Panc1 (cell line): ENCODE measurements at regions not wholly inside any gene's neighbourhood (a gene's known extent, or its start where the extent isn't known, plus 50 kb on each side); places are given as distances from the start of the nearest gene placed in this dataset.

ENCODE experiments used
- ATAC-seq: fragments of 200-7000 bp; cut with Tn5 transposase; 2 replicates; pipeline ENCODE4 v1.9.1; 2020; ENCODE audit warnings: mild to moderate bottlenecking, moderate library complexity
- BruUV-seq: library from RNA; stranded (reverse); fragments of 400-500 nt; replicated peaks from 2 replicates; lab custom pipeline; 2021; lab: Mats Ljungman, UMichigan
- CTCF ChIA-PET: fragments of 300-600 bp; sonication (Branson Sonifier 250); formaldehyde crosslinking; loops from one replicate; lab custom pipeline; 2022; ENCODE audit warnings: antibody characterized with exemption; lab: Charles Lee
- POLR2A ChIA-PET: fragments of 300-600 bp; sonication (Branson Sonifier 250); formaldehyde crosslinking; loops from one replicate; lab custom pipeline; 2022; ENCODE audit warnings: antibody characterized with exemption; lab: Charles Lee
- DNase-seq: peaks from one replicate; pipeline ENCODE4 v3.0.0-alpha.2; 2010; ENCODE audit warnings: low read depth, low spot score
- H3K27ac ChIP-seq: 2 replicates; pipeline ENCODE4 v1.5.1; 2011; ENCODE audit warnings: mild to moderate bottlenecking, low read length, inconsistent platforms
- H3K27me3 ChIP-seq: fragments of 200-500 bp; sonication (Bioruptor generic); 2 replicates; pipeline ENCODE4 v1.6.0; 2014; ENCODE audit warnings: low read length, inconsistent platforms; ENCODE audit not compliant: control insufficient read depth, insufficient read depth
- H3K36me3 ChIP-seq: fragments of 200-500 bp; sonication (Bioruptor generic); 2 replicates; pipeline ENCODE4 v1.5.1; 2014; ENCODE audit warnings: inconsistent platforms, mild to moderate bottlenecking, low read length, moderate library complexity; ENCODE audit not compliant: control insufficient read depth, insufficient read depth
- H3K4me1 ChIP-seq: 2 replicates; pipeline ENCODE4 v1.5.1; 2011; ENCODE audit warnings: inconsistent platforms, mild to moderate bottlenecking, low read length, moderate library complexity; ENCODE audit not compliant: control insufficient read depth, insufficient read depth
- H3K4me3 ChIP-seq, 2 experiments: 2 replicates each; pipeline ENCODE4 v1.5.1; 2011 to 2012; ENCODE audit warnings: low read depth in 2 of 2, low read length in 2 of 2, mild to moderate bottlenecking in 2 of 2, inconsistent platforms in 1 of 2, moderate library complexity in 1 of 2
- H3K9me3 ChIP-seq: fragments of 200-500 bp; sonication (Bioruptor generic); 2 replicates; pipeline ENCODE4 v1.5.1; 2014; ENCODE audit warnings: low read depth, mild to moderate bottlenecking, inconsistent platforms, low read length, moderate library complexity; ENCODE audit not compliant: control insufficient read depth, insufficient read depth
- POLR2AphosphoS5 ChIP-seq: IDR thresholded peaks from 2 replicates; pipeline ENCODE4 v1.6.1; 2012; ENCODE audit warnings: mild to moderate bottlenecking, low read depth, low read length, moderate library complexity
- SIN3A ChIP-seq: IDR thresholded peaks from 2 replicates; pipeline ENCODE4 v1.6.1; 2012; ENCODE audit warnings: low read depth, mild to moderate bottlenecking, low read length, moderate library complexity, borderline replicate concordance; ENCODE audit not compliant: insufficient read depth
- TCF7L2 ChIP-seq: IDR thresholded peaks from 2 replicates; pipeline ENCODE4 v1.6.1; 2011; ENCODE audit warnings: mild to moderate bottlenecking, low read depth, low read length, inconsistent platforms
- in situ Hi-C: cut with HindIII; loops from 2 replicates; pipeline ENCODE4 v1.10.0; 2016; ENCODE audit warnings: low sequenced_read_pairs, low pct_unique_long_range_greater_than_20kb
- intact Hi-C: fragments of 100-400 bp; cut with micrococcal nuclease; formaldehyde crosslinking; loops from one replicate; pipeline ENCODE4 v1.10.0; 2022; ENCODE audit not compliant: unreplicated experiment
- TF ChIP-seq, protein P1 (sequence below): fragments of 450-650 bp; IDR thresholded peaks from 2 replicates; pipeline ENCODE4 v1.5.1; 2017; ENCODE audit warnings: mild to moderate bottlenecking
- TF ChIP-seq, protein P2 (sequence below), 2 experiments: IDR thresholded peaks; 2 replicates each; pipeline ENCODE4 v1.6.1; 2011 to 2012; ENCODE audit warnings: low read depth in 2 of 2, control low read depth in 1 of 2, low read length in 1 of 2, mild to moderate bottlenecking in 1 of 2, moderate library complexity in 1 of 2; ENCODE audit not compliant: insufficient read depth in 1 of 2

DNA sequence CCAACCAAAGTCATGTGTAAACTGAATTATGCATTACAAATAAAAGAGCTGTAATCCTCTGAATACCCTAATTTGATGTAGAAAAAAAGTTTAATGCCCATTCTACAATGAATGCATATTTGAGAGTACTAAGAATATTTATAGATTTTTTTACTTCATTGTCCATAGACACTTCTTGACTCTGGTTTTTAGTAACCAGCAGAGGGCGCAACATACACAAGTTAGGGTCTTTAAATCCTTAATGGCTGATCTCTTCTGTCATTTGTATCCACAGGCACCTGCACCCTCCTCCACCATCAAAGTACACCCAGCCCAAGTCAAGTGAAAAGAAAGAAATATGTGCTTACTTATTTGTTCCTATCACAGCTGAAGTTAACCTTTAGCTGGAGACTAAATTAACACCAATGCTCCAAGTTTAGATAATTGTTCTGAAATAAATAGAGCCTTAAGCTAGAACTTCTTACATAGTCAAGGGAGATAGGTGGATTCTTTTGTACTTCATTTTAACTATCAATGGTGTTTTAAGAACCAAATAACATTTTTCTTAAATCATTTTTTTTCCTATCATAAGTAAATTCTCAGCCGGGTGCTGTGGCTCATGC is 524.2 kb upstream of the DAB2 start:
- in situ Hi-C loops: no loop called here
- peak; percentile 94 for ATAC-seq
- BruUV-seq: no TSS peak
- CTCF ChIA-PET: interaction anchor here (0.7 kb wide), 1 partner anchor 537 kb away, joined by 3 read pairs; no protein-coding TSS in a partner anchor
- POLR2A ChIA-PET: no interaction called here
- H3K27ac ChIP-seq: no peak overlapping the region
- no peaks in the 10 kb centered on the region for H3K4me1 ChIP-seq
- no peaks in the 10 kb centered on the region for H3K27me3 ChIP-seq
- H3K4me3 ChIP-seq: no peak overlapping the region
- intact Hi-C loops: loop anchor here (1.0 to 10.0 kb wide), 3 partner anchors 364 to 788 kb away; no protein-coding TSS in a partner anchor
- peak; percentile 73 for DNase-seq
- TF ChIP-seq POLR2AphosphoS5: no peak
- TF ChIP-seq, protein P1, sequence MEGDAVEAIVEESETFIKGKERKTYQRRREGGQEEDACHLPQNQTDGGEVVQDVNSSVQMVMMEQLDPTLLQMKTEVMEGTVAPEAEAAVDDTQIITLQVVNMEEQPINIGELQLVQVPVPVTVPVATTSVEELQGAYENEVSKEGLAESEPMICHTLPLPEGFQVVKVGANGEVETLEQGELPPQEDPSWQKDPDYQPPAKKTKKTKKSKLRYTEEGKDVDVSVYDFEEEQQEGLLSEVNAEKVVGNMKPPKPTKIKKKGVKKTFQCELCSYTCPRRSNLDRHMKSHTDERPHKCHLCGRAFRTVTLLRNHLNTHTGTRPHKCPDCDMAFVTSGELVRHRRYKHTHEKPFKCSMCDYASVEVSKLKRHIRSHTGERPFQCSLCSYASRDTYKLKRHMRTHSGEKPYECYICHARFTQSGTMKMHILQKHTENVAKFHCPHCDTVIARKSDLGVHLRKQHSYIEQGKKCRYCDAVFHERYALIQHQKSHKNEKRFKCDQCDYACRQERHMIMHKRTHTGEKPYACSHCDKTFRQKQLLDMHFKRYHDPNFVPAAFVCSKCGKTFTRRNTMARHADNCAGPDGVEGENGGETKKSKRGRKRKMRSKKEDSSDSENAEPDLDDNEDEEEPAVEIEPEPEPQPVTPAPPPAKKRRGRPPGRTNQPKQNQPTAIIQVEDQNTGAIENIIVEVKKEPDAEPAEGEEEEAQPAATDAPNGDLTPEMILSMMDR: peak; percentile 73; the same call in 1 of the 2 replicates
- H3K36me3 ChIP-seq: no peaks in the 10 kb centered on the region
- no peaks in the 10 kb centered on the region for H3K9me3 ChIP-seq

DNA sequence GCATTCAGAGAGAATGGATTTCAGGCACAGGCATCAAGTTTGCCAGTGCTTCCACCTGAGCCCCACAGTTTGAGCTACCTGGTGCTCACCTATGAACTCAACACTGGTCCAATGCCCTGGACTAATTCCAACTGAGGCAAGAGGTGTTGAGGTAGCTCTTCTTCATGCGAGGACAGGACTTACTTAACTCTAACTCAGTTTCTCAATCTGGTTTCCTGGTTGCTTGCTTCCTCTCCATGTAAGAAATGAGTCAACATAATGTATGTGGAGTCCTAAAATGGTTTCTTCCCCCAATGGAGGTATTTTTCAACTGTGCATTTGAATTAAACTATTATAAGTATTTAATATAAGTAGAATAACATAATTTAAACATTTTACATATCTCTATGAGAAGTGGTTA is 523.6 kb upstream of the DAB2 start:
- in situ Hi-C loops (no loop called here), intact Hi-C loops (loop anchor here (5.0 to 10.0 kb wide), 2 partner anchors 364 to 789 kb away; no protein-coding TSS in a partner anchor)
- no peaks in the 10 kb centered on the region for H3K36me3 ChIP-seq
- CTCF ChIA-PET: interaction anchor here (0.7 kb wide), 1 partner anchor 538 kb away, joined by 3 read pairs; no protein-coding TSS in a partner anchor
- ATAC-seq (no peak), DNase-seq (no peak)
- no peak overlapping the region for H3K4me3 ChIP-seq
- POLR2A ChIA-PET: no interaction called here
- no peaks in the 10 kb centered on the region for H3K4me1 ChIP-seq
- TF ChIP-seq, protein P1: no peak
- TF ChIP-seq SIN3A (no peak), POLR2AphosphoS5 (no peak), TCF7L2 (no peak)
- TF ChIP-seq, protein P2, sequence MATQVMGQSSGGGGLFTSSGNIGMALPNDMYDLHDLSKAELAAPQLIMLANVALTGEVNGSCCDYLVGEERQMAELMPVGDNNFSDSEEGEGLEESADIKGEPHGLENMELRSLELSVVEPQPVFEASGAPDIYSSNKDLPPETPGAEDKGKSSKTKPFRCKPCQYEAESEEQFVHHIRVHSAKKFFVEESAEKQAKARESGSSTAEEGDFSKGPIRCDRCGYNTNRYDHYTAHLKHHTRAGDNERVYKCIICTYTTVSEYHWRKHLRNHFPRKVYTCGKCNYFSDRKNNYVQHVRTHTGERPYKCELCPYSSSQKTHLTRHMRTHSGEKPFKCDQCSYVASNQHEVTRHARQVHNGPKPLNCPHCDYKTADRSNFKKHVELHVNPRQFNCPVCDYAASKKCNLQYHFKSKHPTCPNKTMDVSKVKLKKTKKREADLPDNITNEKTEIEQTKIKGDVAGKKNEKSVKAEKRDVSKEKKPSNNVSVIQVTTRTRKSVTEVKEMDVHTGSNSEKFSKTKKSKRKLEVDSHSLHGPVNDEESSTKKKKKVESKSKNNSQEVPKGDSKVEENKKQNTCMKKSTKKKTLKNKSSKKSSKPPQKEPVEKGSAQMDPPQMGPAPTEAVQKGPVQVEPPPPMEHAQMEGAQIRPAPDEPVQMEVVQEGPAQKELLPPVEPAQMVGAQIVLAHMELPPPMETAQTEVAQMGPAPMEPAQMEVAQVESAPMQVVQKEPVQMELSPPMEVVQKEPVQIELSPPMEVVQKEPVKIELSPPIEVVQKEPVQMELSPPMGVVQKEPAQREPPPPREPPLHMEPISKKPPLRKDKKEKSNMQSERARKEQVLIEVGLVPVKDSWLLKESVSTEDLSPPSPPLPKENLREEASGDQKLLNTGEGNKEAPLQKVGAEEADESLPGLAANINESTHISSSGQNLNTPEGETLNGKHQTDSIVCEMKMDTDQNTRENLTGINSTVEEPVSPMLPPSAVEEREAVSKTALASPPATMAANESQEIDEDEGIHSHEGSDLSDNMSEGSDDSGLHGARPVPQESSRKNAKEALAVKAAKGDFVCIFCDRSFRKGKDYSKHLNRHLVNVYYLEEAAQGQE (IDR thresholded peaks at IDR 0.05; ENCODE audit: insufficient read depth in 1 of 2, low read depth in 2 of 2, low read length in 1 of 2): no peak
- no TSS peak for BruUV-seq
- H3K27me3 ChIP-seq: no peaks in the 10 kb centered on the region
- H3K9me3 ChIP-seq: no peaks in the 10 kb centered on the region
- H3K27ac ChIP-seq: no peak overlapping the region
